GM18499 (cell line): ENCODE measurements at regions not wholly inside any gene's neighbourhood (a gene's known extent, or its start where the extent isn't known, plus 50 kb on each side); places are given as distances from the start of the nearest gene placed in this dataset.

Experiments used
- ATAC-seq: cut with Tn5 transposase; IDR thresholded peaks from one replicate; pipeline ENCODE4 v1.9.1; 2021; ENCODE audit warnings: moderate number of reproducible peaks; ENCODE audit not compliant: insufficient read depth, unreplicated experiment

- no peak for ATAC-seq
Observed at GRCh38 chr6:14272737-14273085, 155.1 kb downstream of the CD83 start.

GRCh38 chr6:14273191-14273590 lies 155.6 kb downstream of the CD83 start:
- no peak for ATAC-seq

GRCh38 chr6:14274016-14274415 lies 156.4 kb downstream of the CD83 start:
- no peak for ATAC-seq

- ATAC-seq, result no peak
Observed at GRCh38 chr6:14274546-14275492, 157.2 kb downstream of the CD83 start.

GRCh38 chr6:14275493-14275851 lies 157.9 kb downstream of the CD83 start:
- ATAC-seq, result no peak

- ATAC-seq, result no peak
Observed at GRCh38 chr6:14276071-14276470, 158.5 kb downstream of the CD83 start.

GRCh38 chr6:14276667-14277404 lies 159.3 kb downstream of the CD83 start:
- peak; percentile 95 for ATAC-seq

GRCh38 chr6:14277405-14277930 lies 159.9 kb downstream of the CD83 start:
- ATAC-seq, result no peak

GRCh38 chr6:14278006-14278405 lies 160.4 kb downstream of the CD83 start:
- no peak for ATAC-seq

- ATAC-seq, result no peak
Observed at GRCh38 chr6:14278446-14278845, 160.9 kb downstream of the CD83 start.

- ATAC-seq, result no peak
Observed at GRCh38 chr6:14280006-14280510, 162.5 kb downstream of the CD83 start.

GRCh38 chr6:14280766-14281293 lies 163.3 kb downstream of the CD83 start:
- no peak for ATAC-seq

GRCh38 chr6:14281811-14282660 lies 164.5 kb downstream of the CD83 start:
- no peak for ATAC-seq

GRCh38 chr6:14282854-14283505 lies 165.4 kb downstream of the CD83 start:
- no peak for ATAC-seq

- ATAC-seq, result no peak
Observed at GRCh38 chr6:14283600-14284235, 166.1 kb downstream of the CD83 start.

GRCh38 chr6:14284969-14285590 lies 167.5 kb downstream of the CD83 start:
- no peak for ATAC-seq

- ATAC-seq, result no peak
Observed at GRCh38 chr6:14286144-14286543, 168.6 kb downstream of the CD83 start.

- ATAC-seq, result no peak
Observed at GRCh38 chr6:14286634-14287428, 169.3 kb downstream of the CD83 start.
